ENCODE measurements at regions not wholly inside any gene's neighbourhood (a gene's known extent, or its start where the extent isn't known, plus 50 kb on each side); places are given as distances from the start of the nearest gene placed in this dataset.

GRCh38 chr9:11973011-11973410, 720.2 kb upstream of the TYRP1 start:
- DNase-seq (no peak), ATAC-seq (no peak)
- POLR2A ChIA-PET = interaction anchor here (0.6 kb wide), 1 partner anchor 49 kb away, joined by 3 read pairs; no protein-coding TSS in a partner anchor
- Mint-ChIP-seq H3K4me3 (no peak overlapping the region), H3K27ac (no peak overlapping the region), H3K27me3 (no peaks in the 10 kb centered on the region), H3K4me1 (ENCODE audit: low read depth) (no peaks in the 10 kb centered on the region), H3K9me3 (peaks cover 17% of the 10 kb centered on the region), H3K36me3 (ENCODE audit: low read depth) (no peaks in the 10 kb centered on the region)
- no peak for TF ChIP-seq CTCF (IDR thresholded peaks at IDR 0.05)
- intact Hi-C loops (cut with micrococcal nuclease) = no loop called here
- CTCF ChIA-PET = no interaction called here

- DNase-seq = no peak
- Mint-ChIP-seq H3K4me1 (ENCODE audit: low read depth) (no peaks in the 10 kb centered on the region), H3K36me3 (ENCODE audit: low read depth) (no peaks in the 10 kb centered on the region), H3K9me3 (peaks cover 17% of the 10 kb centered on the region), H3K27ac (no peak overlapping the region), H3K4me3 (no peak overlapping the region), H3K27me3 (no peaks in the 10 kb centered on the region)
- ChIA-PET CTCF (no interaction called here), POLR2A (no interaction called here)
- intact Hi-C loops (cut with micrococcal nuclease) = no loop called here
- no peak for TF ChIP-seq CTCF (IDR thresholded peaks at IDR 0.05)
- no peak for ATAC-seq
These were observed 719.7 kb upstream of the TYRP1 start for GRCh38 chr9:11973511-11973910.

GRCh38 chr9:11992866-11993265, 700.3 kb upstream of the TYRP1 start:
- ChIA-PET CTCF (interaction anchor here (0.7 kb wide), 1 partner anchor 262 kb away, joined by 3 read pairs; no protein-coding TSS in a partner anchor), POLR2A (no interaction called here)
- ATAC-seq = no peak
- TF ChIP-seq CTCF (IDR thresholded peaks at IDR 0.05) = no peak
- no peak for DNase-seq
- Mint-ChIP-seq H3K36me3 (ENCODE audit: low read depth) (no peaks in the 10 kb centered on the region), H3K27me3 (no peaks in the 10 kb centered on the region), H3K4me3 (no peak overlapping the region), H3K4me1 (ENCODE audit: low read depth) (no peaks in the 10 kb centered on the region), H3K9me3 (peaks cover 17% of the 10 kb centered on the region), H3K27ac (no peak overlapping the region)
- intact Hi-C loops (cut with micrococcal nuclease) = no loop called here

GRCh38 chr9:12014488-12014887, 678.7 kb upstream of the TYRP1 start:
- Mint-ChIP-seq H3K4me3 (no peak overlapping the region), H3K27ac (no peak overlapping the region), H3K9me3 (peaks cover 19% of the 10 kb centered on the region), H3K36me3 (ENCODE audit: low read depth) (no peaks in the 10 kb centered on the region), H3K27me3 (no peaks in the 10 kb centered on the region), H3K4me1 (ENCODE audit: low read depth) (no peaks in the 10 kb centered on the region)
- DNase-seq (no peak), ATAC-seq (no peak)
- TF ChIP-seq CTCF (IDR thresholded peaks at IDR 0.05) = no peak
- ChIA-PET POLR2A (no interaction called here), CTCF (no interaction called here)
- intact Hi-C loops (cut with micrococcal nuclease) = no loop called here

GRCh38 chr9:12054235-12054634, 639.0 kb upstream of the TYRP1 start:
- TF ChIP-seq CTCF (IDR thresholded peaks at IDR 0.05) = no peak
- ATAC-seq = no peak
- no peak overlapping the region for H3K4me3 Mint-ChIP-seq
- no peak for DNase-seq
- H3K27me3 Mint-ChIP-seq = no peaks in the 10 kb centered on the region
- CTCF ChIA-PET = no interaction called here
- POLR2A ChIA-PET = no interaction called here
- no peaks in the 10 kb centered on the region for H3K36me3 Mint-ChIP-seq (ENCODE audit: low read depth)
- H3K4me1 Mint-ChIP-seq (ENCODE audit: low read depth) = no peaks in the 10 kb centered on the region
- no peak overlapping the region for H3K27ac Mint-ChIP-seq
- intact Hi-C loops (cut with micrococcal nuclease) = no loop called here
- H3K9me3 Mint-ChIP-seq = peaks cover 25% of the 10 kb centered on the region

Measured in activated CD8-positive, alpha-beta T cell treated with anti-CD3 and anti-CD28 coated beads for 36 hours (primary cell).